H1 (cell line): ENCODE measurements at regions not wholly inside any gene's neighbourhood (a gene's known extent, or its start where the extent isn't known, plus 50 kb on each side); places are given as distances from the start of the nearest gene placed in this dataset.
"Not testable (repeated sequence)": the region's sequence is repeated elsewhere in the genome, so short reads cannot be mapped to it uniquely, and the experiment has no call there.

ENCODE experiments used
- CTCF ChIA-PET: fragments of 300-600 bp; sonication (Branson Sonifier 250); formaldehyde crosslinking; loops from one replicate; lab custom pipeline; 2021; ENCODE audit not compliant: partially characterized antibody; lab: Charles Lee
- POLR2A ChIA-PET: fragments of 300-600 bp; sonication (Branson Sonifier 250); formaldehyde crosslinking; loops from one replicate; lab custom pipeline; 2021; ENCODE audit warnings: inconsistent platforms; ENCODE audit not compliant: partially characterized antibody; lab: Charles Lee
- DNase-seq, 2 experiments: peaks; one replicate each; pipeline versions ENCODE4 v3.0.0 to v3.0.0-alpha.2; 2010 to 2022; ENCODE audit warnings: low spot score in 2 of 2, low read depth in 1 of 2, mixed read lengths in 1 of 2
- FAIRE-seq: peaks from 2 replicates; lab custom pipeline; 2011; peaks lifted over from hg19 to GRCh38; lab: Jason Lieb, UNC
- H2AFZ ChIP-seq: 2 replicates; pipeline ENCODE4 v1.8.1; 2012; ENCODE audit warnings: low read length, inconsistent platforms
- H2AK5ac ChIP-seq: 2 replicates; pipeline ENCODE4 v1.6.1; 2013; ENCODE audit warnings: low read depth, low read length
- H2BK120ac ChIP-seq: replicated peaks from 2 replicates; pipeline ENCODE3; 2013; ENCODE audit warnings: low read depth, low read length, inconsistent platforms
- H2BK12ac ChIP-seq: 2 replicates; pipeline ENCODE4 v1.6.1; 2013; ENCODE audit warnings: low read depth, low read length
- H2BK15ac ChIP-seq: 2 replicates; pipeline ENCODE4 v1.6.1; 2013; ENCODE audit warnings: low read length
- H2BK20ac ChIP-seq: 2 replicates; pipeline ENCODE4 v1.6.1; 2013; ENCODE audit warnings: low read length
- H2BK5ac ChIP-seq: 2 replicates; pipeline ENCODE4 v1.6.1; 2013; ENCODE audit warnings: low read depth, low read length
- H3K14ac ChIP-seq: 2 replicates; pipeline ENCODE4 v1.6.1; 2013; ENCODE audit warnings: inconsistent platforms; ENCODE audit not compliant: insufficient read length
- H3K18ac ChIP-seq: 2 replicates; pipeline ENCODE4 v1.6.1; 2013; ENCODE audit warnings: low read length; ENCODE audit errors: extremely low read depth
- H3K23ac ChIP-seq: 2 replicates; pipeline ENCODE4 v1.6.1; 2013; ENCODE audit warnings: inconsistent platforms; ENCODE audit not compliant: insufficient read length
- H3K23me2 ChIP-seq: 2 replicates; pipeline ENCODE4 v1.6.1; 2013; ENCODE audit warnings: low read depth, low read length
- H3K27ac ChIP-seq: 2 replicates; pipeline ENCODE4 v1.6.1; 2011; ENCODE audit warnings: low read depth, low read length, inconsistent platforms
- H3K27me3 ChIP-seq, 4 experiments: replicated peaks in 1 of 4; 1 replicate in 1 of 4; 2 replicates in 3 of 4; pipeline versions ENCODE4 v1.6.1 to v1.8.1; 2011 to 2013; ENCODE audit warnings: low read length in 3 of 4, mild to moderate bottlenecking in 3 of 4, inconsistent platforms in 2 of 4, mixed read lengths in 2 of 4, moderate library complexity in 1 of 4; ENCODE audit not compliant: control insufficient read depth in 3 of 4, insufficient read depth in 3 of 4; ENCODE audit errors: extremely low read depth in 1 of 4
- H3K36me3 ChIP-seq, 4 experiments: 2 replicates each; pipeline versions ENCODE4 v1.6.1 to v1.8.1; 2011 to 2013; ENCODE audit warnings: mild to moderate bottlenecking in 4 of 4, low read length in 3 of 4, moderate library complexity in 2 of 4, control low read depth in 1 of 4, inconsistent platforms in 1 of 4; ENCODE audit not compliant: insufficient read depth in 4 of 4, control insufficient read depth in 2 of 4
- H3K4ac ChIP-seq: replicated peaks from 2 replicates; pipeline ENCODE3; 2013; ENCODE audit warnings: low read length, low read depth, mixed read lengths, inconsistent platforms; ENCODE audit not compliant: insufficient read length
- H3K4me1 ChIP-seq, 4 experiments: replicated peaks in 1 of 4; 1 replicate in 1 of 4; 2 replicates in 3 of 4; pipeline versions ENCODE4 v1.6.1 to v1.8.1; 2011 to 2013; ENCODE audit warnings: low read length in 3 of 4, inconsistent platforms in 2 of 4, mixed read lengths in 1 of 4; ENCODE audit not compliant: insufficient read depth in 4 of 4, control insufficient read depth in 3 of 4
- H3K4me2 ChIP-seq, 2 experiments: 2 replicates each; pipeline versions ENCODE4 v1.6.1 to v1.8.1; 2011 to 2013; ENCODE audit warnings: low read depth in 2 of 2, low read length in 2 of 2, control low read depth in 1 of 2, inconsistent platforms in 1 of 2, mild to moderate bottlenecking in 1 of 2; ENCODE audit not compliant: insufficient read depth in 1 of 2
- H3K4me3 ChIP-seq, 4 experiments: fragments of 200-600, 300-600 bp in 1 of 4; sonication (generic), shearing (Covaris generic), sonication (Bioruptor Twin) in 1 of 4; 2 replicates each; pipeline versions ENCODE4 v1.5.1 to v1.8.1; 2011 to 2016; ENCODE audit warnings: low read length in 4 of 4, low read depth in 3 of 4, control low read depth in 2 of 4, inconsistent platforms in 2 of 4, mild to moderate bottlenecking in 2 of 4, mixed read lengths in 1 of 4, moderate library complexity in 1 of 4; ENCODE audit not compliant: insufficient read depth in 2 of 4; ENCODE audit errors: extremely low read depth in 1 of 4
- H3K56ac ChIP-seq: replicated peaks from 2 replicates; pipeline ENCODE3; 2013; ENCODE audit warnings: low read depth, mild to moderate bottlenecking, mixed read lengths, low read length, inconsistent platforms; ENCODE audit not compliant: insufficient read length
- H3K79me1 ChIP-seq: 2 replicates; pipeline ENCODE4 v1.6.1; 2013; ENCODE audit warnings: low read depth, low read length, control low read depth
- H3K79me2 ChIP-seq, 2 experiments: 2 replicates each; pipeline versions ENCODE4 v1.6.1 to v1.8.1; 2012 to 2013; ENCODE audit warnings: low read length in 2 of 2, mild to moderate bottlenecking in 2 of 2, inconsistent platforms in 1 of 2; ENCODE audit not compliant: insufficient read depth in 2 of 2, control insufficient read depth in 1 of 2
- H3K9ac ChIP-seq, 4 experiments: replicated peaks in 1 of 4; 1 replicate in 1 of 4; 2 replicates in 3 of 4; pipeline versions ENCODE4 v1.6.1 to v1.8.1; 2011 to 2013; ENCODE audit warnings: low read depth in 3 of 4, low read length in 3 of 4, control low read depth in 2 of 4, mild to moderate bottlenecking in 2 of 4, moderate library complexity in 2 of 4, inconsistent platforms in 1 of 4; ENCODE audit errors: extremely low read depth in 1 of 4
- H3K9me3 ChIP-seq, 2 experiments: 2 replicates each; pipeline versions ENCODE4 v1.6.1 to v1.8.1; 2012 to 2013; ENCODE audit warnings: mild to moderate bottlenecking in 2 of 2, moderate library complexity in 2 of 2, control low read depth in 1 of 2, inconsistent platforms in 1 of 2, low read depth in 1 of 2, low read length in 1 of 2, mixed read lengths in 1 of 2; ENCODE audit not compliant: insufficient read depth in 2 of 2
- H4K20me1 ChIP-seq, 2 experiments: replicated peaks in 1 of 2; 2 replicates each; pipeline versions ENCODE3 to v1.8.1; 2011 to 2013; ENCODE audit warnings: inconsistent platforms in 2 of 2, low read length in 2 of 2, mild to moderate bottlenecking in 1 of 2; ENCODE audit not compliant: insufficient read depth in 2 of 2, control insufficient read depth in 1 of 2
- H4K5ac ChIP-seq: 2 replicates; pipeline ENCODE4 v1.6.1; 2013; ENCODE audit warnings: low read length, low read depth, mixed read lengths, inconsistent platforms; ENCODE audit not compliant: insufficient read length
- H4K8ac ChIP-seq: 2 replicates; pipeline ENCODE4 v1.8.0; 2013; ENCODE audit warnings: mild to moderate bottlenecking, moderate library complexity, low read length, inconsistent platforms; ENCODE audit not compliant: insufficient read depth; ENCODE audit errors: extremely low read depth
- H4K91ac ChIP-seq: replicated peaks from 2 replicates; pipeline ENCODE3; 2013; ENCODE audit warnings: low read length, mixed read lengths, inconsistent platforms; ENCODE audit not compliant: insufficient read length
- WGBS, 2 experiments: shearing (Covaris generic) in 1 of 2; methylation state at CpG; one replicate each; pipeline versions ENCODE4 v1.1.6 to v1.1.7; 2013 to 2015; ENCODE audit warnings: low lambda C conversion rate in 2 of 2, mixed read lengths in 2 of 2, inconsistent platforms in 1 of 2, low coverage in 1 of 2, missing lambda C conversion rate in 1 of 2; ENCODE audit not compliant: insufficient replicate concordance in 2 of 2, insufficient coverage in 1 of 2, insufficient read length in 1 of 2; ENCODE audit errors: extremely low coverage in 1 of 2, missing lambda C conversion rate in 1 of 2; 5-methylcytosine and 5-hydroxymethylcytosine counted together

DNA sequence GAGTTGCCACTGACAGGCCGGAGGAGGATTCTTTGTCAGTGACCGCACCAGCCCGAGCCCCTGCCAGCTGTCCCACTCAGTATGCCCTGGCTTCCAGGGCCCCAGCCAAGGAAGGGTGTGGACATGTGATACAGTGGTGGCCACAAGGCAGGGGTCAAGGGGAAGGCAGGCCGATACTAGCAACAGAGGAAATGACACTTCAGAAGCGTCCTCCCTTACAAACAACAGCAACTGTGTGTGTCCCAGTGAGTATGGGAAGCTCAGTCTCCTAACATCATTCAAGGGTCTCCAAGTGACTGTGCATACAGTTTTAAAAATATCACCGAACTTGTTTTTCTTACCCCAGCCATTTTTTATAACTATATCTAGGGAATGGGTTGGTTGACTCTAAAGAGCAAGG lies 63.7 kb upstream of the SOX11 start:
- H3K18ac ChIP-seq, H3K23me2 ChIP-seq, H2BK120ac ChIP-seq, H3K4me3 ChIP-seq, H2BK20ac ChIP-seq, POLR2A ChIA-PET, H3K23ac ChIP-seq, H3K56ac ChIP-seq, H2AK5ac ChIP-seq, H4K20me1 ChIP-seq, H3K9ac ChIP-seq, H4K8ac ChIP-seq, H3K4me1 ChIP-seq, H3K36me3 ChIP-seq, H3K79me2 ChIP-seq, H2AFZ ChIP-seq, H3K9me3 ChIP-seq, H2BK12ac ChIP-seq, H3K27me3 ChIP-seq, H2BK5ac ChIP-seq, H3K14ac ChIP-seq, DNase-seq, H3K4ac ChIP-seq, H3K79me1 ChIP-seq, CTCF ChIA-PET, H3K27ac ChIP-seq, H2BK15ac ChIP-seq, H3K4me2 ChIP-seq, H4K5ac ChIP-seq, H4K91ac ChIP-seq: not testable (repeated sequence)
- FAIRE-seq, result peak; percentile 60
- WGBS, 2 experiments, result 100% methylated on average over 1 of the region's 6 CpGs; no CpG with 5 or more reads in 1 of the 2 experiments

DNA sequence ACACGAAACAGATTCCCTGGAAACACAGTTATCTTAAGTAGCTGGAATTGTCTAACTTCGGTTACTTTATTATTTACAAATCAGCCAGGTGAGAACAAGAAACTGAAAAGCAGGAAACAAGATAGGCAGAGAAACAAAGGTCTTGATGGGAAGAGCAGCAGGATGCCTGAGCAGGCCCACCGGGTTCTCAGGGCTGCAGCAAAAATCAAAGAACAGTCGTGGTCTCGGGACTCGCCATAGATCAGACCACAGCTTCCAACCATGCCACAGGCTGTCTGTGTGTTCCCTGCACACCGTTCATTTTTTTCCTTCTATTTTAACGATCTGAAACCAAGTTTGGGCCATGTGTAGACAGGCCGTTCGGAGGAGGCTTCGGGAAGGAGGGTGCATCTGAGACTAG lies 62.7 kb upstream of the SOX11 start:
- H3K9me3 ChIP-seq, H2BK120ac ChIP-seq, H3K27me3 ChIP-seq, H3K23ac ChIP-seq, H2BK5ac ChIP-seq, H3K79me1 ChIP-seq, H3K23me2 ChIP-seq, H3K27ac ChIP-seq, H3K9ac ChIP-seq, FAIRE-seq, H2AK5ac ChIP-seq, H3K56ac ChIP-seq, H3K79me2 ChIP-seq, H2BK15ac ChIP-seq, H2AFZ ChIP-seq, H3K14ac ChIP-seq, H3K4me3 ChIP-seq, CTCF ChIA-PET, POLR2A ChIA-PET, H4K5ac ChIP-seq, H3K4ac ChIP-seq, H3K4me1 ChIP-seq, H4K91ac ChIP-seq, H4K20me1 ChIP-seq, H3K18ac ChIP-seq, H3K4me2 ChIP-seq, H4K8ac ChIP-seq, DNase-seq, H3K36me3 ChIP-seq: not testable (repeated sequence)
- 0 out of 2 replicates have a peak overlapping the region, but pooled peaks have one; percentile 18 for H2BK20ac ChIP-seq
- 81% methylated on average over 11 of the region's 11 CpGs; no CpG with 5 or more reads in 1 of the 2 experiments for WGBS, 2 experiments
- H2BK12ac ChIP-seq, result 0 out of 2 replicates have a peak overlapping the region, but pooled peaks have one; percentile 17
